ENCODE measurements at regions not wholly inside any gene's neighbourhood (a gene's known extent, or its start where the extent isn't known, plus 50 kb on each side); places are given as distances from the start of the nearest gene placed in this dataset.

GRCh38 chr10:129328546-129328945 is 138.5 kb upstream of the MGMT start:
- Histone ChIP-seq H4K91ac (ENCODE audit: low read depth, low read length, poor library complexity) (no peak overlapping the region), H3K4me1 (ENCODE audit: control insufficient read depth in 2 of 2, insufficient read depth in 1 of 2, low read depth in 1 of 2, low read length in 2 of 2) (peaks cover 0 to 4% of the 10 kb centered on the region in 2 donors)

DNA sequence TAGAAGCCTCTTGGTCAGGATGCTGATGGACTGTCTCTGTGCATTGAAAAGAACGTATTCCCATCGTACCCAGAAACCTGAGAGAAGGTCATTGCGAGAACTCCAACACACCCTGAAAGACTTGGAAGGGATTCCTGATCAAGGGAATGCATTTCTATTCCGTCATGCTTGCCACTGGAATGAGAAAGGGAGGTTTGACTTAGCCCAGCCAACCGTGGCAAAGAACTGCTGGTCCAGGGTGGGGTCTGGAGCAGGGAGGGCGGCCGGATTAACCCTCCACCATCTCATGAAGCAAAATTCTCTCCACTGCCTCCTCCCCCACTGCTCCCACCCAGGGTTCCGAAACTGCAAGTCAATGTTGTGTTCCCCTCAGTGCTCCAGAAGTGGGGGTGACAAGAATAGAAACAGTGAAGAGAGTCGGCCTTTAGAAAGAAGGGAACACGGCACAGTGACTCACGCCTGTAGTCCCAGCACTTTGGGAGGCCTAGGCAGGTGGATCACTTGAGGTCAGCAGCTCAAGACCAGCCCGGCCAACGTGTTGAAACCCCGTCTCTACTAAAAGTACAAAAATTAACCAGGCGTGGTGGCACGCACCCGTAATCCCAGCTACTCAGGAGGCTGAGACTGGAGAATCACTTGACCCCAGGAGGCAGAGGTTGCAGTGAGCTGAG is 137.5 kb upstream of the MGMT start:
- Histone ChIP-seq H3K4ac (ENCODE audit: low read length) (no peak overlapping the region), H2BK12ac (ENCODE audit: low read length) (no peak overlapping the region), H3K18ac (ENCODE audit: low read length) (no peak overlapping the region), H3K9me3 (replicated peaks in 1 of 2; ENCODE audit: control insufficient read depth in 2 of 2, insufficient read depth in 1 of 2, low read depth in 1 of 2, low read length in 2 of 2) (no peaks in the 10 kb centered on the region), H2BK15ac (ENCODE audit: low read length) (no peak overlapping the region), H3K4me1 (ENCODE audit: control insufficient read depth in 2 of 2, insufficient read depth in 1 of 2, low read depth in 1 of 2, low read length in 2 of 2) (peaks cover 0 to 4% of the 10 kb centered on the region in 2 donors), H3K14ac (ENCODE audit: low read length) (no peak overlapping the region), H2AFZ (ENCODE audit: low read length) (no peak overlapping the region), H3K4me3 (ENCODE audit: low read length in 2 of 2) (no peak overlapping the region), H4K91ac (ENCODE audit: low read depth, low read length, poor library complexity) (no peak overlapping the region), H3K27me3 (ENCODE audit: control insufficient read depth in 3 of 3, insufficient read depth in 3 of 3, low read depth in 1 of 3, low read length in 3 of 3) (no peaks in the 10 kb centered on the region), H3K23ac (ENCODE audit: low read depth, low read length, poor library complexity) (no peak overlapping the region), H3K4me2 (ENCODE audit: insufficient read depth, low read length, poor library complexity, severe bottlenecking) (no peak overlapping the region), H3K36me3 (replicated peaks in 1 of 2; ENCODE audit: control insufficient read depth in 2 of 2, insufficient read depth in 2 of 2, low read length in 2 of 2) (peaks cover 0 to 1% of the 10 kb centered on the region in 2 donors), H2BK120ac (ENCODE audit: low read depth, low read length) (no peak overlapping the region), H2AK5ac (ENCODE audit: low read depth, low read length) (no peak overlapping the region), H3K27ac (replicated peaks; ENCODE audit: low read length) (no peak overlapping the region), H3K9ac (ENCODE audit: low read depth, low read length, poor library complexity) (no peak overlapping the region), H2BK5ac (ENCODE audit: low read length) (no peak overlapping the region), H4K8ac (ENCODE audit: low read depth, low read length) (no peak overlapping the region), H3K79me1 (ENCODE audit: low read depth, low read length) (no peaks in the 10 kb centered on the region)
- no peak for DNase-seq (ENCODE audit: low spot score)
- no CpG with 5 or more reads among the region's 17 CpGs for WGBS, 2 donors (ENCODE audit: extremely low coverage in 2 of 2, insufficient read length in 2 of 2, insufficient replicate concordance in 1 of 2)

More at GRCh38 chr10:129328546-129328945, 138.5 kb upstream of the MGMT start:
- no peaks in the 10 kb centered on the region for H3K79me1 ChIP-seq (ENCODE audit: low read depth, low read length)
- no peak overlapping the region for H3K14ac ChIP-seq (ENCODE audit: low read length)
- H3K27ac ChIP-seq (replicated peaks; ENCODE audit: low read length), result no peak overlapping the region
- H3K4ac ChIP-seq (ENCODE audit: low read length), result no peak overlapping the region
- no peak for DNase-seq (ENCODE audit: low spot score)
- no peak overlapping the region for H2BK15ac ChIP-seq (ENCODE audit: low read length)
- H3K18ac ChIP-seq (ENCODE audit: low read length), result no peak overlapping the region
- H3K23ac ChIP-seq (ENCODE audit: low read depth, low read length, poor library complexity), result no peak overlapping the region
- no peak overlapping the region for H2AFZ ChIP-seq (ENCODE audit: low read length)
- H2BK5ac ChIP-seq (ENCODE audit: low read length), result no peak overlapping the region
- no peaks in the 10 kb centered on the region for H3K9me3 ChIP-seq (replicated peaks in 1 of 2; ENCODE audit: control insufficient read depth in 2 of 2, insufficient read depth in 1 of 2, low read depth in 1 of 2, low read length in 2 of 2)
- H4K8ac ChIP-seq (ENCODE audit: low read depth, low read length), result no peak overlapping the region
- H3K36me3 ChIP-seq (replicated peaks in 1 of 2; ENCODE audit: control insufficient read depth in 2 of 2, insufficient read depth in 2 of 2, low read length in 2 of 2), result peaks cover 0 to 1% of the 10 kb centered on the region in 2 donors
- no peak overlapping the region for H3K4me3 ChIP-seq (ENCODE audit: low read length in 2 of 2)
- no peaks in the 10 kb centered on the region for H3K27me3 ChIP-seq (ENCODE audit: control insufficient read depth in 3 of 3, insufficient read depth in 3 of 3, low read depth in 1 of 3, low read length in 3 of 3)
- no peak overlapping the region for H3K4me2 ChIP-seq (ENCODE audit: insufficient read depth, low read length, poor library complexity, severe bottlenecking)
- WGBS, 2 donors (ENCODE audit: extremely low coverage in 2 of 2, insufficient read length in 2 of 2, insufficient replicate concordance in 1 of 2), result no CpG with 5 or more reads among the region's 2 CpGs
- H2BK12ac ChIP-seq (ENCODE audit: low read length), result no peak overlapping the region
- no peak overlapping the region for H3K9ac ChIP-seq (ENCODE audit: low read depth, low read length, poor library complexity)
- H2BK120ac ChIP-seq (ENCODE audit: low read depth, low read length), result no peak overlapping the region
- H2AK5ac ChIP-seq (ENCODE audit: low read depth, low read length), result no peak overlapping the region

GRCh38 chr10:129330211-129330610 is 136.8 kb upstream of the MGMT start:
- no peak overlapping the region for H3K9ac ChIP-seq (ENCODE audit: low read depth, low read length, poor library complexity)
- no peak overlapping the region for H2AFZ ChIP-seq (ENCODE audit: low read length)
- H2AK5ac ChIP-seq (ENCODE audit: low read depth, low read length), result no peak overlapping the region
- H2BK15ac ChIP-seq (ENCODE audit: low read length), result no peak overlapping the region
- H3K79me1 ChIP-seq (ENCODE audit: low read depth, low read length), result no peaks in the 10 kb centered on the region
- H3K4ac ChIP-seq (ENCODE audit: low read length), result no peak overlapping the region
- no peaks in the 10 kb centered on the region for H3K27me3 ChIP-seq (ENCODE audit: control insufficient read depth in 3 of 3, insufficient read depth in 3 of 3, low read depth in 1 of 3, low read length in 3 of 3)
- no peak overlapping the region for H4K8ac ChIP-seq (ENCODE audit: low read depth, low read length)
- no peak overlapping the region for H3K4me3 ChIP-seq (ENCODE audit: low read length in 2 of 2)
- H3K4me2 ChIP-seq (ENCODE audit: insufficient read depth, low read length, poor library complexity, severe bottlenecking), result no peak overlapping the region
- H3K27ac ChIP-seq (replicated peaks; ENCODE audit: low read length), result no peak overlapping the region
- H3K14ac ChIP-seq (ENCODE audit: low read length), result no peak overlapping the region
- H4K91ac ChIP-seq (ENCODE audit: low read depth, low read length, poor library complexity), result no peak overlapping the region
- no peak overlapping the region for H3K23ac ChIP-seq (ENCODE audit: low read depth, low read length, poor library complexity)
- no peaks in the 10 kb centered on the region for H3K9me3 ChIP-seq (replicated peaks in 1 of 2; ENCODE audit: control insufficient read depth in 2 of 2, insufficient read depth in 1 of 2, low read depth in 1 of 2, low read length in 2 of 2)
- H3K18ac ChIP-seq (ENCODE audit: low read length), result no peak overlapping the region
- no peak overlapping the region for H2BK120ac ChIP-seq (ENCODE audit: low read depth, low read length)
- H2BK5ac ChIP-seq (ENCODE audit: low read length), result no peak overlapping the region
- no peak for DNase-seq (ENCODE audit: low spot score)
- H3K4me1 ChIP-seq (ENCODE audit: control insufficient read depth in 2 of 2, insufficient read depth in 1 of 2, low read depth in 1 of 2, low read length in 2 of 2), result peaks cover 0 to 4% of the 10 kb centered on the region in 2 donors
- no peak overlapping the region for H2BK12ac ChIP-seq (ENCODE audit: low read length)
- H3K36me3 ChIP-seq (replicated peaks in 1 of 2; ENCODE audit: control insufficient read depth in 2 of 2, insufficient read depth in 2 of 2, low read length in 2 of 2), result peaks cover 0 to 1% of the 10 kb centered on the region in 2 donors
- no CpG with 5 or more reads among the region's 4 CpGs for WGBS, 2 donors (ENCODE audit: extremely low coverage in 2 of 2, insufficient read length in 2 of 2, insufficient replicate concordance in 1 of 2)

DNA sequence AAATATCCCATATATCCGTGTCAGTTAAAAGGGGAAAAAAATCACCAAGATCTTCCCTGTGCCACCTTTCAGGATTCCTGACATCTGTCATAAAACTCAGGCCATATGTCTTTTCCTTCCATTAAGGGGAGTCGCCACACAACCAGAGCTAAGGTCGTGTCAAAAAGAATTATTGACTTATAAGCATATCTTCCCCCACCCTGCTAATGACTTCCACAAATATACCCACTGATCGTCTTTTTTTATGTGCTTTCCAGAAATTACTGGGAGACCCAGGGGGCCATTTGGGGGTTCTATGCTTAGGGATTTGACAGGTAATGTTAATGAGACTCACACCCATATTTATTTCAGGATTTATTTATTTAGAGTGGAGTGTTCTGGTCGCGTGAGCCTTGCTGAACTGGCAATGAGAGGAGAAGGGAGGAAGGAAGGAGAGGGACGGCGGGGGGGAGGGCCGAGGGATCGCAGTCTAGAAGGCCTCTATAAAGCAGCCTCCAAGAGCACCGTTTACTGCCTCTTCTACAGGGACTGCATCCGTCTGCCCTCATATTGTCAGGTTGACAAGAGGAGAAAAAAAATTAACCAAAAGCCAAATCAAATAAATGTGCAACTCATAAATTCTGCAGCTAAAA is 135.7 kb upstream of the MGMT start:
- Histone ChIP-seq H2BK5ac (ENCODE audit: low read length) (no peak overlapping the region), H4K91ac (ENCODE audit: low read depth, low read length, poor library complexity) (no peak overlapping the region), H3K4me2 (ENCODE audit: insufficient read depth, low read length, poor library complexity, severe bottlenecking) (no peak overlapping the region), H2BK12ac (ENCODE audit: low read length) (no peak overlapping the region), H2BK120ac (ENCODE audit: low read depth, low read length) (no peak overlapping the region), H3K18ac (ENCODE audit: low read length) (no peak overlapping the region), H2AFZ (ENCODE audit: low read length) (no peak overlapping the region), H3K4me3 (ENCODE audit: low read length in 2 of 2) (no peak overlapping the region), H3K9ac (ENCODE audit: low read depth, low read length, poor library complexity) (no peak overlapping the region), H3K36me3 (replicated peaks in 1 of 2; ENCODE audit: control insufficient read depth in 2 of 2, insufficient read depth in 2 of 2, low read length in 2 of 2) (peaks cover 0 to 1% of the 10 kb centered on the region in 2 donors), H3K27me3 (ENCODE audit: control insufficient read depth in 3 of 3, insufficient read depth in 3 of 3, low read depth in 1 of 3, low read length in 3 of 3) (no peaks in the 10 kb centered on the region), H3K79me1 (ENCODE audit: low read depth, low read length) (no peaks in the 10 kb centered on the region), H3K4me1 (ENCODE audit: control insufficient read depth in 2 of 2, insufficient read depth in 1 of 2, low read depth in 1 of 2, low read length in 2 of 2) (peaks cover 0 to 4% of the 10 kb centered on the region in 2 donors), H3K27ac (replicated peaks; ENCODE audit: low read length) (no peak overlapping the region), H2BK15ac (ENCODE audit: low read length) (no peak overlapping the region), H3K23ac (ENCODE audit: low read depth, low read length, poor library complexity) (no peak overlapping the region), H3K9me3 (replicated peaks in 1 of 2; ENCODE audit: control insufficient read depth in 2 of 2, insufficient read depth in 1 of 2, low read depth in 1 of 2, low read length in 2 of 2) (no peaks in the 10 kb centered on the region), H2AK5ac (ENCODE audit: low read depth, low read length) (no peak overlapping the region), H4K8ac (ENCODE audit: low read depth, low read length) (no peak overlapping the region), H3K14ac (ENCODE audit: low read length) (no peak overlapping the region), H3K4ac (ENCODE audit: low read length) (no peak overlapping the region)
- DNase-seq (ENCODE audit: low spot score), result no peak
- WGBS, 2 donors (ENCODE audit: extremely low coverage in 2 of 2, insufficient read length in 2 of 2, insufficient replicate concordance in 1 of 2), result no CpG with 5 or more reads among the region's 12 CpGs

Data from neuronal stem cell (in vitro differentiated cells).